ENCODE measurements at regions not wholly inside any gene's neighbourhood (a gene's known extent, or its start where the extent isn't known, plus 50 kb on each side); places are given as distances from the start of the nearest gene placed in this dataset.

DNA sequence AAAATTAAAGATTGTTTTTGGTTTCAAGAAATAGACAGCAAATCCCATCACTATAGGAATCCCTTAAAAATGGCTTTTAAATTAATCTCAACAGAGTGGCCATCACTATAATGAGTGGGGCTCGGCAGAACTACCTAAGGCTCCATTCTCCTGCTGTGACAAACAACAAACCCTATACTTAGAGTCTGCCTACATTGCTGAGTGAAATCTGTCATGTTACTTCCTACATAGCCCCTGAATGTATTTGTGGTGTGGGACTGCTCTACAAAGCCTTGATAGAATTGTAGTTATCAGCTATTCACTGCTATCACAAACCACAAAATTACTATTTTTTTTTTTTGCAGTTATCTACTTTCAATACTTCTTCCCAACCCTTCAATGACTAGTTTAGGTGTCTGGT lies 538.7 kb upstream of the ATXN7L3B start:
- WGBS (ENCODE audit: extremely low coverage, insufficient read length, low lambda C conversion rate), result no CpG with 5 or more reads among the region's 1 CpG
- no peak overlapping the region for H3K9ac ChIP-seq (ENCODE audit: extremely low read depth, insufficient read length, low read length)
- H3K23me2 ChIP-seq (ENCODE audit: insufficient read length, low read depth, low read length, poor library complexity, severe bottlenecking), result no peaks in the 10 kb centered on the region
- H3K4me1 ChIP-seq (ENCODE audit: insufficient read depth, low read length), result no peaks in the 10 kb centered on the region
- no peak overlapping the region for H3K23ac ChIP-seq (ENCODE audit: insufficient read length, low read depth, low read length)
- no peaks in the 10 kb centered on the region for H3K79me1 ChIP-seq (ENCODE audit: insufficient read depth, low read depth, low read length, poor library complexity, severe bottlenecking)
- no peak overlapping the region for H4K8ac ChIP-seq (replicated peaks; ENCODE audit: insufficient read length, low read depth, low read length)
- no peak overlapping the region for H3K18ac ChIP-seq (ENCODE audit: insufficient read length, low read depth, low read length)
- no peaks in the 10 kb centered on the region for H4K20me1 ChIP-seq (ENCODE audit: control insufficient read depth, insufficient read depth, insufficient read length)
- Mint-ChIP-seq H3K9me3 (no peaks in the 10 kb centered on the region), H3K27ac (no peak overlapping the region; a peak in 1 of 7 replicates), H3K27me3 (ENCODE audit: low read depth) (no peaks in the 10 kb centered on the region), H3K4me3 (no peak overlapping the region), H3K4me1 (no peaks in the 10 kb centered on the region), H3K36me3 (ENCODE audit: insufficient read depth in 1 of 3, low read depth in 3 of 3) (no peaks in the 10 kb centered on the region)
- no peak overlapping the region for H2BK15ac ChIP-seq (ENCODE audit: low read depth, low read length)
- H3K4me2 ChIP-seq (ENCODE audit: insufficient read depth, insufficient read length, low read length), result no peak overlapping the region
- no peak overlapping the region for H2BK5ac ChIP-seq (ENCODE audit: insufficient read length, low read length)
- no peaks in the 10 kb centered on the region for H3K9me3 ChIP-seq (ENCODE audit: control insufficient read depth, low read depth, low read length)
- TF ChIP-seq, protein P1, sequence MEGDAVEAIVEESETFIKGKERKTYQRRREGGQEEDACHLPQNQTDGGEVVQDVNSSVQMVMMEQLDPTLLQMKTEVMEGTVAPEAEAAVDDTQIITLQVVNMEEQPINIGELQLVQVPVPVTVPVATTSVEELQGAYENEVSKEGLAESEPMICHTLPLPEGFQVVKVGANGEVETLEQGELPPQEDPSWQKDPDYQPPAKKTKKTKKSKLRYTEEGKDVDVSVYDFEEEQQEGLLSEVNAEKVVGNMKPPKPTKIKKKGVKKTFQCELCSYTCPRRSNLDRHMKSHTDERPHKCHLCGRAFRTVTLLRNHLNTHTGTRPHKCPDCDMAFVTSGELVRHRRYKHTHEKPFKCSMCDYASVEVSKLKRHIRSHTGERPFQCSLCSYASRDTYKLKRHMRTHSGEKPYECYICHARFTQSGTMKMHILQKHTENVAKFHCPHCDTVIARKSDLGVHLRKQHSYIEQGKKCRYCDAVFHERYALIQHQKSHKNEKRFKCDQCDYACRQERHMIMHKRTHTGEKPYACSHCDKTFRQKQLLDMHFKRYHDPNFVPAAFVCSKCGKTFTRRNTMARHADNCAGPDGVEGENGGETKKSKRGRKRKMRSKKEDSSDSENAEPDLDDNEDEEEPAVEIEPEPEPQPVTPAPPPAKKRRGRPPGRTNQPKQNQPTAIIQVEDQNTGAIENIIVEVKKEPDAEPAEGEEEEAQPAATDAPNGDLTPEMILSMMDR (conservative IDR thresholded peaks at IDR 0.05), result no peak
- H3K27ac ChIP-seq (ENCODE audit: insufficient read length, low read depth, low read length), result no peak overlapping the region
- no peaks in the 10 kb centered on the region for H3K79me2 ChIP-seq (ENCODE audit: insufficient read depth, low read length)
- no peak overlapping the region for H3K4ac ChIP-seq (ENCODE audit: low read depth, low read length)
- no peak overlapping the region for H2AK5ac ChIP-seq (ENCODE audit: insufficient read length, low read length)
- no peak overlapping the region for H2BK12ac ChIP-seq (ENCODE audit: insufficient read length, low read depth, low read length)
- H2BK20ac ChIP-seq (ENCODE audit: low read depth, low read length, poor library complexity, severe bottlenecking), result no peak overlapping the region
- no peak overlapping the region for H2AFZ ChIP-seq (ENCODE audit: low read length)
- DNase-seq, result no peak
- H3T11ph ChIP-seq (ENCODE audit: low read length), result no peak overlapping the region
- H4K5ac ChIP-seq (ENCODE audit: insufficient read length, low read depth, low read length), result no peak overlapping the region
- no peak overlapping the region for H2BK120ac ChIP-seq (ENCODE audit: low read depth, low read length, poor library complexity, severe bottlenecking)
- H3K14ac ChIP-seq (ENCODE audit: insufficient read depth, low read length), result no peak overlapping the region
- no peaks in the 10 kb centered on the region for H3K27me3 ChIP-seq (ENCODE audit: insufficient read depth, low read length)
- H4K91ac ChIP-seq (ENCODE audit: insufficient read length, low read depth, low read length), result no peak overlapping the region
- H3K56ac ChIP-seq (ENCODE audit: insufficient read length, low read depth, low read length), result no peak overlapping the region

Measured in H9 (cell line).